Gastroesophageal sphincter (tissue), 3 donors: ENCODE measurements at regions not wholly inside any gene's neighbourhood (a gene's known extent, or its start where the extent isn't known, plus 50 kb on each side); places are given as distances from the start of the nearest gene placed in this dataset.

Source experiments
- POLR2AphosphoS5 ChIP-seq: sonication (generic); formaldehyde crosslinking; IDR thresholded peaks from one replicate; pipeline ENCODE4 v1.6.1; 2017; ENCODE audit warnings: antibody characterized with exemption
- TF ChIP-seq, protein P1 (sequence below), 4 experiments: fragments of 200-600 bp in 2 of 4; fragments of 450-650 bp in 2 of 4; sonication (generic) in 1 of 4; IDR thresholded peaks; one replicate each; pipeline ENCODE4 v1.5.1; 2017 to 2019; ENCODE audit warnings: antibody characterized with exemption in 4 of 4, mild to moderate bottlenecking in 2 of 4, moderate library complexity in 2 of 4

DNA sequence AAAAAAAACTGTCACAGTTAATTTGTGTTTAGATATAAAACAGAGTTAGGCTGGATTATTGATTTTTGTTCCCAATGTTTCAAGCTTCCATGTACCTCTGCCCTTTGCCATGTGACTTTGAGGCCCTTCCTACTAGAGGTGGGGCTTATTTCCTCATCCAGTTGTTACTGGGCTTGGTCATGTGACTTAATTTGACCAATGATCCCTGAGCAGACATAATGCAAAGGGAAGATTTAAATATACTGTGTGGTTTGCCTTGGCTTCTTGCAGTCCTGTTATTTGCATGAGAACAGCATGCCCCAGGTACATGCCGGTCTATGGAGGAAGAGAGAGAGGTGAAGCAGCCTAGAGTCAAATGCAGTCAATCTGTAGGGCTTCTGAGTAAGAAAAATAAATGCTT lies 347.0 kb downstream of the MIAT start:
- TF ChIP-seq, protein P1, sequence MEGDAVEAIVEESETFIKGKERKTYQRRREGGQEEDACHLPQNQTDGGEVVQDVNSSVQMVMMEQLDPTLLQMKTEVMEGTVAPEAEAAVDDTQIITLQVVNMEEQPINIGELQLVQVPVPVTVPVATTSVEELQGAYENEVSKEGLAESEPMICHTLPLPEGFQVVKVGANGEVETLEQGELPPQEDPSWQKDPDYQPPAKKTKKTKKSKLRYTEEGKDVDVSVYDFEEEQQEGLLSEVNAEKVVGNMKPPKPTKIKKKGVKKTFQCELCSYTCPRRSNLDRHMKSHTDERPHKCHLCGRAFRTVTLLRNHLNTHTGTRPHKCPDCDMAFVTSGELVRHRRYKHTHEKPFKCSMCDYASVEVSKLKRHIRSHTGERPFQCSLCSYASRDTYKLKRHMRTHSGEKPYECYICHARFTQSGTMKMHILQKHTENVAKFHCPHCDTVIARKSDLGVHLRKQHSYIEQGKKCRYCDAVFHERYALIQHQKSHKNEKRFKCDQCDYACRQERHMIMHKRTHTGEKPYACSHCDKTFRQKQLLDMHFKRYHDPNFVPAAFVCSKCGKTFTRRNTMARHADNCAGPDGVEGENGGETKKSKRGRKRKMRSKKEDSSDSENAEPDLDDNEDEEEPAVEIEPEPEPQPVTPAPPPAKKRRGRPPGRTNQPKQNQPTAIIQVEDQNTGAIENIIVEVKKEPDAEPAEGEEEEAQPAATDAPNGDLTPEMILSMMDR (IDR thresholded peaks at IDR 0.05): no peak
- TF ChIP-seq POLR2AphosphoS5: no peak
